OCI-LY1 (cell line): ENCODE measurements at regions not wholly inside any gene's neighbourhood (a gene's known extent, or its start where the extent isn't known, plus 50 kb on each side); places are given as distances from the start of the nearest gene placed in this dataset.

ENCODE experiments used
- H2AFZ ChIP-seq: fragments of 200-600 bp; sonication (generic), shearing (Covaris generic); 2 replicates; pipeline ENCODE4 v1.6.0; 2014; ENCODE audit warnings: antibody characterized with exemption, mild to moderate bottlenecking, low read length
- H3F3A ChIP-seq: fragments of 200-600 bp; sonication (generic), shearing (Covaris generic); 2 replicates; pipeline ENCODE4 v1.6.0; 2014; ENCODE audit warnings: mild to moderate bottlenecking, antibody characterized with exemption, low read length, moderate library complexity; ENCODE audit not compliant: insufficient read depth
- H3K27ac ChIP-seq: fragments of 200-600 bp; sonication (generic); 2 replicates; pipeline ENCODE4 v1.5.1; 2014; ENCODE audit warnings: low read length, mixed run types, mild to moderate bottlenecking, low read depth; ENCODE audit not compliant: poor library complexity, severe bottlenecking
- H3K27me3 ChIP-seq: fragments of 200-600 bp; sonication (generic); 2 replicates; pipeline ENCODE4 v1.6.0; 2014; ENCODE audit warnings: antibody characterized with exemption, mild to moderate bottlenecking, low read length, moderate library complexity; ENCODE audit not compliant: insufficient read depth
- H3K36me3 ChIP-seq: fragments of 200-600 bp; sonication (generic); 2 replicates; pipeline ENCODE4 v1.6.1; 2014; ENCODE audit warnings: mild to moderate bottlenecking, antibody characterized with exemption, low read length, moderate library complexity, mixed read lengths; ENCODE audit not compliant: insufficient read depth
- H3K4me1 ChIP-seq: fragments of 200-600 bp; sonication (generic); 2 replicates; pipeline ENCODE4 v1.5.1; 2014; ENCODE audit warnings: mild to moderate bottlenecking, low read length, moderate library complexity; ENCODE audit not compliant: insufficient read depth, severe bottlenecking
- H3K4me2 ChIP-seq: fragments of 200-600 bp; sonication (generic), shearing (Covaris generic); 2 replicates; pipeline ENCODE4 v1.6.1; 2014; ENCODE audit warnings: low read length
- H3K4me3 ChIP-seq: fragments of 200-600 bp; sonication (generic); 2 replicates; pipeline ENCODE4 v1.5.1; 2014; ENCODE audit warnings: low read length, low read depth, mild to moderate bottlenecking, mixed read lengths; ENCODE audit not compliant: poor library complexity, severe bottlenecking
- H3K79me2 ChIP-seq: fragments of 200-600 bp; shearing (Covaris generic); 2 replicates; pipeline ENCODE4 v1.6.1; 2016; ENCODE audit warnings: mixed run types, low read length, mixed read lengths; ENCODE audit not compliant: insufficient read depth
- H3K9ac ChIP-seq: fragments of 200-600 bp; sonication (generic), shearing (Covaris generic); 2 replicates; pipeline ENCODE4 v1.6.1; 2014; ENCODE audit warnings: mild to moderate bottlenecking, low read length, mixed read lengths
- H3K9me2 ChIP-seq: fragments of 200-600 bp; sonication (generic), shearing (Covaris generic); 2 replicates; pipeline ENCODE4 v1.6.1; 2014; ENCODE audit warnings: low read depth, mild to moderate bottlenecking, low read length, mixed read lengths
- H3K9me3 ChIP-seq: fragments of 200-600 bp; shearing (Covaris generic); 2 replicates; pipeline ENCODE4 v1.6.1; 2014; ENCODE audit warnings: low read length, mixed read lengths
- H4K20me1 ChIP-seq: fragments of 200-600 bp; sonication (generic), shearing (Covaris generic); 2 replicates; pipeline ENCODE4 v1.6.0; 2016; ENCODE audit warnings: mild to moderate bottlenecking, low read length; ENCODE audit not compliant: insufficient read depth
- CTCF ChIP-seq: fragments of 200-600 bp; sonication (generic), shearing (Covaris generic); IDR thresholded peaks from 2 replicates; pipeline ENCODE4 v1.5.1; 2017; ENCODE audit warnings: mild to moderate bottlenecking, antibody characterized with exemption, low read length, moderate library complexity, mixed read lengths
- EZH2 ChIP-seq: fragments of 200-600 bp; sonication (generic), shearing (Covaris generic); IDR thresholded peaks from 2 replicates; pipeline ENCODE4 v1.8.0; 2017; ENCODE audit warnings: borderline replicate concordance, mixed run types, mild to moderate bottlenecking, antibody characterized with exemption, low read length, moderate library complexity, mixed read lengths

GRCh38 chr3:176767385-176767784 is 429.9 kb downstream of the TBL1XR1 start:
- H3K79me2 ChIP-seq = no peaks in the 10 kb centered on the region
- H2AFZ ChIP-seq = no peak overlapping the region
- no peaks in the 10 kb centered on the region for H3F3A ChIP-seq
- H3K9ac ChIP-seq = no peak overlapping the region
- TF ChIP-seq CTCF (no peak), EZH2 (no peak)
- no peaks in the 10 kb centered on the region for H4K20me1 ChIP-seq
- H3K27ac ChIP-seq = no peak overlapping the region
- no peak overlapping the region for H3K4me3 ChIP-seq
- H3K4me1 ChIP-seq = no peaks in the 10 kb centered on the region
- H3K9me2 ChIP-seq = no peaks in the 10 kb centered on the region; the same call in 1 of the 2 replicates
- H3K36me3 ChIP-seq = no peaks in the 10 kb centered on the region
- H3K9me3 ChIP-seq = no peaks in the 10 kb centered on the region
- H3K4me2 ChIP-seq = no peak overlapping the region
- no peaks in the 10 kb centered on the region for H3K27me3 ChIP-seq

GRCh38 chr3:176766862-176767261 is 430.4 kb downstream of the TBL1XR1 start:
- Histone ChIP-seq H3K27ac (no peak overlapping the region), H3K9me3 (no peaks in the 10 kb centered on the region), H3K4me1 (no peaks in the 10 kb centered on the region), H4K20me1 (no peaks in the 10 kb centered on the region), H3K36me3 (no peaks in the 10 kb centered on the region), H3K27me3 (no peaks in the 10 kb centered on the region), H3K4me2 (no peak overlapping the region), H2AFZ (no peak overlapping the region), H3F3A (no peaks in the 10 kb centered on the region), H3K9me2 (no peaks in the 10 kb centered on the region; the same call in 1 of the 2 replicates), H3K79me2 (no peaks in the 10 kb centered on the region), H3K4me3 (no peak overlapping the region), H3K9ac (no peak overlapping the region)
- TF ChIP-seq EZH2 (no peak), CTCF (no peak)

GRCh38 chr3:176765382-176765900 is 431.8 kb downstream of the TBL1XR1 start:
- Histone ChIP-seq H3K79me2 (no peaks in the 10 kb centered on the region), H3K4me1 (no peaks in the 10 kb centered on the region), H3K9me2 (no peaks in the 10 kb centered on the region; the same call in 1 of the 2 replicates), H3K9ac (no peak overlapping the region), H3K36me3 (no peaks in the 10 kb centered on the region), H3K27ac (no peak overlapping the region), H3F3A (no peaks in the 10 kb centered on the region), H3K9me3 (no peaks in the 10 kb centered on the region), H2AFZ (no peak overlapping the region), H3K4me3 (no peak overlapping the region), H3K4me2 (no peak overlapping the region), H3K27me3 (no peaks in the 10 kb centered on the region), H4K20me1 (no peaks in the 10 kb centered on the region)
- TF ChIP-seq EZH2 (no peak), CTCF (no peak)
